Body of pancreas (tissue), 4 donors: ENCODE measurements at regions not wholly inside any gene's neighbourhood (a gene's known extent, or its start where the extent isn't known, plus 50 kb on each side); places are given as distances from the start of the nearest gene placed in this dataset.

Experiments used
- POLR2A ChIP-seq, 3 donors: fragments of 450-650 bp; IDR thresholded peaks; one replicate each; pipeline ENCODE4 v1.6.1; 2016; ENCODE audit warnings: antibody characterized with exemption in 3 of 3, mild to moderate bottlenecking in 2 of 3
- TF ChIP-seq, protein P1 (sequence below), 7 experiments: fragments of 450-650 bp in 4 of 7; fragments of 200-600 bp in 3 of 7; sonication (generic) in 3 of 7; IDR thresholded peaks; one replicate each; pipeline ENCODE4 v1.5.1; 2016 to 2019; ENCODE audit warnings: antibody characterized with exemption in 7 of 7

- TF ChIP-seq, protein P1, sequence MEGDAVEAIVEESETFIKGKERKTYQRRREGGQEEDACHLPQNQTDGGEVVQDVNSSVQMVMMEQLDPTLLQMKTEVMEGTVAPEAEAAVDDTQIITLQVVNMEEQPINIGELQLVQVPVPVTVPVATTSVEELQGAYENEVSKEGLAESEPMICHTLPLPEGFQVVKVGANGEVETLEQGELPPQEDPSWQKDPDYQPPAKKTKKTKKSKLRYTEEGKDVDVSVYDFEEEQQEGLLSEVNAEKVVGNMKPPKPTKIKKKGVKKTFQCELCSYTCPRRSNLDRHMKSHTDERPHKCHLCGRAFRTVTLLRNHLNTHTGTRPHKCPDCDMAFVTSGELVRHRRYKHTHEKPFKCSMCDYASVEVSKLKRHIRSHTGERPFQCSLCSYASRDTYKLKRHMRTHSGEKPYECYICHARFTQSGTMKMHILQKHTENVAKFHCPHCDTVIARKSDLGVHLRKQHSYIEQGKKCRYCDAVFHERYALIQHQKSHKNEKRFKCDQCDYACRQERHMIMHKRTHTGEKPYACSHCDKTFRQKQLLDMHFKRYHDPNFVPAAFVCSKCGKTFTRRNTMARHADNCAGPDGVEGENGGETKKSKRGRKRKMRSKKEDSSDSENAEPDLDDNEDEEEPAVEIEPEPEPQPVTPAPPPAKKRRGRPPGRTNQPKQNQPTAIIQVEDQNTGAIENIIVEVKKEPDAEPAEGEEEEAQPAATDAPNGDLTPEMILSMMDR (IDR thresholded peaks at IDR 0.05), result no peak
- TF ChIP-seq POLR2A (IDR thresholded peaks at IDR 0.05), result no peak
Measured at GRCh38 chr7:18400726-18401125, 94.8 kb upstream of the HDAC9 start.
